GM21723 (cell line): ENCODE measurements at regions not wholly inside any gene's neighbourhood (a gene's known extent, or its start where the extent isn't known, plus 50 kb on each side); places are given as distances from the start of the nearest gene placed in this dataset.

Experiments used
- ATAC-seq: cut with Tn5 transposase; IDR thresholded peaks from one replicate; pipeline ENCODE4 v1.9.1; 2021; ENCODE audit warnings: mild to moderate bottlenecking, moderate library complexity; ENCODE audit not compliant: unreplicated experiment

DNA sequence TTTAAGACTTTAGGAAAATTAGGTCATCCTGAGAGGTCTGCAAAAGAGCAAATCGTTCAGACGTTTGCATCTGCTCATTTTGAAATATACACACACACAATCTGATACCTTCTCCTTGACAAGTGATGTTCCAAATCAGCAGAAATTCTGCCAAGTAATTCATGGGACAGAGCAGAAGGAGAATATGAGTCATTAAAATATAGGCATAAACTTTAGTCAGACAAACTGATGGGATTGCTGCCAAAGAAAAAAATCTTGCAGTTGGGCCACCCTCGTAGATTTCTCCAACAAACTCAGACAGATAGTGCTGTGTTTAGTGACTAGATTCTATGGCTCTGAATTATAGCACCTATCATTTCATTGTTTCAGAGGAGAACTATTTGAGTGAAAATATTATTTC, 336.3 kb downstream of the NYAP2 start:
- ATAC-seq, result no peak

DNA sequence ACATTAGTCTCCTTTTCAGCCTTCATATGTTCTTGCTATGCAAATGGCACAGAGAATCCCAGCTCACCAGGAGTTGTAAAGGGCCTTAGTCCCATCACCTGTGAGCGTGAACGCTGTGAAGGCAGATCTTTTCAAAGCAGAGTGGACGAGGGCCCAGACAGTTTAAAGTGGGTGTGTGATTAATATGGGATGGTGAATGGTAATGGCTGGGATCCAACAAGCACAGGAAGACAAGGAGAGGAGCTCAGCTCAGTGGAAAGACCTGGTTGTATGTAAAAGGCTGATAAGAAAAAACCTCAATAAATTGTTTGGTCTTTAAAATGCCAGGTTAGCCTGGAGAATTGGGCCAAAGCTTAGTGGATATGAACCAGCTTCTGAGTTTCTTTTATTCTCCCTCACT, 326.2 kb downstream of the NYAP2 start:
- ATAC-seq, result no peak
